ENCODE measurements at regions not wholly inside any gene's neighbourhood (a gene's known extent, or its start where the extent isn't known, plus 50 kb on each side); places are given as distances from the start of the nearest gene placed in this dataset.

DNA sequence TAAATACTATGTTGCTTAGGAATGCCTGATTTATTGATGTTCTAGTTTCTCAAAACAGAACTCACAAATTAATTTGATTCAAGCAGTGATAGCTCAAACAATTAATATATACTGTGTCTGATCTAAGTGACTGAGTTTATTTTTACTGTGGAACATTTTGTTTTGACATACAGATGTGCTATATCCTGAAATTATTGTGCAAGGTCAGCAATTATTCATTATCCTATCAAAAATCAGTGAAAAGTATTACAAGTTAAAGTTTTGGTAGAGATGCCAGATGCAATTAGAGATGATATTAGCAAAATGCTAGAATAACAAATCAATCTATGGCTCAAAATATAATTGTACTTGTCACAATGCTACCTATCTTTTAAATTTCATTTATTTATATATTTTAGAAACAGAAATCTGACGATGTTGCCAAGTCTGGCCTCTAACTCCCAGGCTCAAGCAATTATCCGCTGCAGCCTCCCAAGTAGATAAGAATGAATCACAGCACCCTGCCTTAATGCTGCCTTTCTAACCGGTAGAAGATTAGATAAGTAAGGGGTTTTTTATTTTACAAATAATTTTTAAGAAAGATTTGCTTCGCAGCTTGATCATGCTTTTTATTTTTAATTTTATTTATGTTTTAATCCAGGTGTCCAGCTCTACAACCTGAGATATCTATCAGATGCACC is 825.5 kb upstream of the NDST4 start:
- Histone ChIP-seq H3K4me1 (ENCODE audit: control insufficient read depth, insufficient read depth, low read length, unreplicated experiment) (no peaks in the 10 kb centered on the region), H3K79me2 (ENCODE audit: control insufficient read depth, insufficient read depth, low read length, unreplicated experiment) (no peaks in the 10 kb centered on the region), H2AFZ (ENCODE audit: low read length, unreplicated experiment) (no peak overlapping the region), H3K27ac (ENCODE audit: low read depth, low read length) (no peak overlapping the region), H3K27me3 (ENCODE audit: insufficient read depth, low read length) (no peaks in the 10 kb centered on the region), H3K4me3 (ENCODE audit: low read depth, low read length) (no peak overlapping the region), H3K36me3 (ENCODE audit: insufficient read depth, low read length) (no peaks in the 10 kb centered on the region)

DNA sequence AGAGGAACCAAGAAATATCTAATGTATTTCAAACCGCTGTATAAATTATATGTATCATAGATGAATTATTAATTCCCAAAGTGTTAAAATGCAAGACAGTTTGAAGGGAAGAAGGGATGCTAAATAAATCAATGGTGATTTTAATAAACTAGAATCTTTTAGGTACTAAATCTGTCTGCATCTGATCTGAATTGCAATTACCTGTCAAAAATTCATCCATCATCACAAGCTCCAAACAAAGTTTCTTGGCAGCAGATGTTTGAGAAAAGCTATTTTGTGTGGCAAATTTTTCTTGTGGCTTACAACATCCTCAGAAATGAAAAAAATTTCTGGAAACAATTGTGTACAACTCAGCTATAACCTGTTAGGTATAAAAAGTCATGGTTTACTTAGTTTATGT is 816.0 kb upstream of the NDST4 start:
- Histone ChIP-seq H3K4me1 (ENCODE audit: control insufficient read depth, insufficient read depth, low read length, unreplicated experiment) (no peaks in the 10 kb centered on the region), H3K27me3 (ENCODE audit: insufficient read depth, low read length) (no peaks in the 10 kb centered on the region), H3K79me2 (ENCODE audit: control insufficient read depth, insufficient read depth, low read length, unreplicated experiment) (no peaks in the 10 kb centered on the region), H3K4me3 (ENCODE audit: low read depth, low read length) (no peak overlapping the region), H3K27ac (ENCODE audit: low read depth, low read length) (no peak overlapping the region), H3K36me3 (ENCODE audit: insufficient read depth, low read length) (no peaks in the 10 kb centered on the region), H2AFZ (ENCODE audit: low read length, unreplicated experiment) (no peak overlapping the region)

DNA sequence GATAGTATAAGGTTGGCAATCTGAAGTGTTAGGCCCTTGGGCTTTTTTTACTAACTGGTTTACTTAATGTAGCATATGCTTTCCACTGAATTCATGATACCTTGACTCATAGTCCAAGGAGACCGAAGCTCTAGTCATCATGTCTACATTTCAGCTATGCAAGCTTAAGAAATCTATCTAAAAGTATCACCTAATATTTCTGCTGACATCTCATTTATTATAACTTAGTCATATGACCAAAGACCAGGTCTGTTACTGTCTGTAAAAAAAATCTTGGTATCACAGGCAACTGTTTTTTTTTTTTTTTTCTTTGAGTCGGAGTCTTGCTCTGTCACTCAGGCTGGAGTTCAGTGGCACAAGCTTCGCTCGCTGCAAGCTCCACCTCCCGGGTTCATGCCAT is 814.0 kb upstream of the NDST4 start:
- H3K4me1 ChIP-seq (ENCODE audit: control insufficient read depth, insufficient read depth, low read length, unreplicated experiment) = no peaks in the 10 kb centered on the region
- no peaks in the 10 kb centered on the region for H3K27me3 ChIP-seq (ENCODE audit: insufficient read depth, low read length)
- H3K27ac ChIP-seq (ENCODE audit: low read depth, low read length) = no peak overlapping the region
- H3K79me2 ChIP-seq (ENCODE audit: control insufficient read depth, insufficient read depth, low read length, unreplicated experiment) = no peaks in the 10 kb centered on the region
- H2AFZ ChIP-seq (ENCODE audit: low read length, unreplicated experiment) = no peak overlapping the region
- no peaks in the 10 kb centered on the region for H3K36me3 ChIP-seq (ENCODE audit: insufficient read depth, low read length)
- no peak overlapping the region for H3K4me3 ChIP-seq (ENCODE audit: low read depth, low read length)

- H3K36me3 ChIP-seq (ENCODE audit: insufficient read depth, low read length) = no peaks in the 10 kb centered on the region
- no peaks in the 10 kb centered on the region for H3K79me2 ChIP-seq (ENCODE audit: control insufficient read depth, insufficient read depth, low read length, unreplicated experiment)
- H3K4me3 ChIP-seq (ENCODE audit: low read depth, low read length) = no peak overlapping the region
- H3K27ac ChIP-seq (ENCODE audit: low read depth, low read length) = no peak overlapping the region
- H2AFZ ChIP-seq (ENCODE audit: low read length, unreplicated experiment) = no peak overlapping the region
- H3K27me3 ChIP-seq (ENCODE audit: insufficient read depth, low read length) = no peaks in the 10 kb centered on the region
- H3K4me1 ChIP-seq (ENCODE audit: control insufficient read depth, insufficient read depth, low read length, unreplicated experiment) = no peaks in the 10 kb centered on the region
Observed at GRCh38 chr4:115923152-115923551, 809.7 kb upstream of the NDST4 start.

DNA sequence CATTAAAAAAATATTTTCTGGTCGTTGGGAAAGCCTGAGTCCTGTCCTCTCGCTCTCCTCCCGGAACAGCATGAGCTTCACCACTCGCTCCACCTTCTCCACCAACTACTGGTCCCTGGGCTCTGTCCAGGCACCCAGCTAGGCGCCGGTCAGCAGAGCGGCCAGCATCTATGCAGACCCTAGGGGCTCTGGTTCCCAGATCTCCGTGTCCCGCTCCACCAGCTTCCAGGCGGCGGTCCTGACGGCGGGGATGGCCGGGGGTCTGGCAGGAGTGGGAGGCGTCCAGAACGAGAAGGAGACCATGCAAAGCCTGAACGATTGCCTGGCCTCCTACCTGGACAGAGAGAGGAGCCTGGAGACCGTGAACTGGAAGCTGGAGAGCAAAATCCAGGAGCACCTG is 807.2 kb upstream of the NDST4 start:
- H3K36me3 ChIP-seq (ENCODE audit: insufficient read depth, low read length) = no peaks in the 10 kb centered on the region

DNA sequence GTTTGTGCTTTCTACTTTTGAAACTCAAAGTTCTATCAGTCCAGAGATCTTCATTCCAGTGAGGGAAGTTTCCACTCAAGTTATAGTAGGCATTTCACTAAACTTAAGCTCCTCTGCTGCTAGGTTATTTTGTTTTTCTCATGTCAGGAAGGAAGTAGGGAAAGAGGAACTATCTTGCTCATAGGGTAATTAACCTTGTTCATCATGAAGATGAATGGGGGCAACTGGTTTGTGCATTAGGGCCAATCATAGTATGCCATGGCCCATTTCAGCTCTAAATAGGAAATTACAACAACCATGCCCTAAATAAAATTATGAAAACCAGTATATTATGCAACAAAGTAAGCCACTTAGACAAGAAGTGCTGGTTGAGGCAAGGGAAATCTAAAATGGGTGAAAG is 804.7 kb upstream of the NDST4 start:
- Histone ChIP-seq H3K4me1 (ENCODE audit: control insufficient read depth, insufficient read depth, low read length, unreplicated experiment) (no peaks in the 10 kb centered on the region), H3K4me3 (ENCODE audit: low read depth, low read length) (no peak overlapping the region), H2AFZ (ENCODE audit: low read length, unreplicated experiment) (no peak overlapping the region), H3K79me2 (ENCODE audit: control insufficient read depth, insufficient read depth, low read length, unreplicated experiment) (no peaks in the 10 kb centered on the region), H3K27ac (ENCODE audit: low read depth, low read length) (no peak overlapping the region), H3K36me3 (ENCODE audit: insufficient read depth, low read length) (no peaks in the 10 kb centered on the region), H3K27me3 (ENCODE audit: insufficient read depth, low read length) (no peaks in the 10 kb centered on the region)

More for the DNA sequence above, 807.2 kb upstream of the NDST4 start:
- H2AFZ ChIP-seq (ENCODE audit: low read length, unreplicated experiment) = no peak overlapping the region
- H3K4me3 ChIP-seq (ENCODE audit: low read depth, low read length) = no peak overlapping the region
- H3K79me2 ChIP-seq (ENCODE audit: control insufficient read depth, insufficient read depth, low read length, unreplicated experiment) = no peaks in the 10 kb centered on the region
- H3K27me3 ChIP-seq (ENCODE audit: insufficient read depth, low read length) = no peaks in the 10 kb centered on the region
- no peaks in the 10 kb centered on the region for H3K4me1 ChIP-seq (ENCODE audit: control insufficient read depth, insufficient read depth, low read length, unreplicated experiment)
- H3K27ac ChIP-seq (ENCODE audit: low read depth, low read length) = no peak overlapping the region

DNA sequence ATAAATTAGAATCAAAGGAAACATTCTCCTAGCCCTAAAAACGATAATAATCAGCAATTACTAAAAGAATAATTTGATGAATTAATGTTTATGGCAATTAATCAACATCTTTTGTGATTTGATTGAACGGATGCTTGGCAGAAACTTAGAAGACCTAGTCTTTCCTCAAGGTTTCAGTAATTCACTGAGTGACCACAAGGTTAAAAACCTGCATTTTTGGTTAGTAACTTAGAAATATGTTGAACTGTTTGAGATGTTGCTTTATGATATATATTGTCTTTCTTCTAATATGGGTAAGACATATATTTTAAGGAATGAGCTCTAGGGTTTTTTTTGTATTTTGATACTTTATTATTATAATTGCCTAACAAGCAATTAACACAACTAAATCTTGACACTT is 793.0 kb upstream of the NDST4 start:
- H3K79me2 ChIP-seq (ENCODE audit: control insufficient read depth, insufficient read depth, low read length, unreplicated experiment) = no peaks in the 10 kb centered on the region
- H3K4me1 ChIP-seq (ENCODE audit: control insufficient read depth, insufficient read depth, low read length, unreplicated experiment) = no peaks in the 10 kb centered on the region
- H3K4me3 ChIP-seq (ENCODE audit: low read depth, low read length) = no peak overlapping the region
- no peak overlapping the region for H3K27ac ChIP-seq (ENCODE audit: low read depth, low read length)
- H3K36me3 ChIP-seq (ENCODE audit: insufficient read depth, low read length) = no peaks in the 10 kb centered on the region
- no peak overlapping the region for H2AFZ ChIP-seq (ENCODE audit: low read length, unreplicated experiment)
- H3K27me3 ChIP-seq (ENCODE audit: insufficient read depth, low read length) = no peaks in the 10 kb centered on the region

DNA sequence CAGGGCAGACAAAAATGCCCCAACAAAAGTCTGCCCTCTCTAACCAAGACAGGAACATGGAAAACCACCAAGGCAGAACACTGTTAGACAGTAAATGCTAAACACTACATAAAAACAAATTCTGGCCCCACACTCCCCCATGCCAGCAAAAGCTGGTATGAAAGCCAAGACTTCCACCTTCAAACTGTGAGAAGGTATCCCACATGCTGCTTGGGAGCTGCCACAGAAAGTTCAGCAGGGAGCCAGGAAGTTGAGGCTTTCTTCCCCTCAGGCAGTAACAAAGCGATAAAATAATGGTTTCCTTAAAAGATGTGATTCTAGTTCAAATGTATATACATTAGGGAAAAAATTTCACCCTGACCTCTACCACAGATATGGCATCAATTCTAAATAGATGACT is 770.4 kb upstream of the NDST4 start:
- Histone ChIP-seq H3K4me1 (ENCODE audit: control insufficient read depth, insufficient read depth, low read length, unreplicated experiment) (no peaks in the 10 kb centered on the region), H3K27ac (ENCODE audit: low read depth, low read length) (no peak overlapping the region), H3K36me3 (ENCODE audit: insufficient read depth, low read length) (no peaks in the 10 kb centered on the region), H2AFZ (ENCODE audit: low read length, unreplicated experiment) (no peak overlapping the region), H3K79me2 (ENCODE audit: control insufficient read depth, insufficient read depth, low read length, unreplicated experiment) (no peaks in the 10 kb centered on the region), H3K4me3 (ENCODE audit: low read depth, low read length) (no peak overlapping the region), H3K27me3 (ENCODE audit: insufficient read depth, low read length) (no peaks in the 10 kb centered on the region)

GRCh38 chr4:115883231-115883630 is 769.8 kb upstream of the NDST4 start:
- H3K27me3 ChIP-seq (ENCODE audit: insufficient read depth, low read length) = no peaks in the 10 kb centered on the region
- H2AFZ ChIP-seq (ENCODE audit: low read length, unreplicated experiment) = no peak overlapping the region
- no peaks in the 10 kb centered on the region for H3K79me2 ChIP-seq (ENCODE audit: control insufficient read depth, insufficient read depth, low read length, unreplicated experiment)
- H3K36me3 ChIP-seq (ENCODE audit: insufficient read depth, low read length) = no peaks in the 10 kb centered on the region
- no peak overlapping the region for H3K27ac ChIP-seq (ENCODE audit: low read depth, low read length)
- H3K4me3 ChIP-seq (ENCODE audit: low read depth, low read length) = no peak overlapping the region
- no peaks in the 10 kb centered on the region for H3K4me1 ChIP-seq (ENCODE audit: control insufficient read depth, insufficient read depth, low read length, unreplicated experiment)

DNA sequence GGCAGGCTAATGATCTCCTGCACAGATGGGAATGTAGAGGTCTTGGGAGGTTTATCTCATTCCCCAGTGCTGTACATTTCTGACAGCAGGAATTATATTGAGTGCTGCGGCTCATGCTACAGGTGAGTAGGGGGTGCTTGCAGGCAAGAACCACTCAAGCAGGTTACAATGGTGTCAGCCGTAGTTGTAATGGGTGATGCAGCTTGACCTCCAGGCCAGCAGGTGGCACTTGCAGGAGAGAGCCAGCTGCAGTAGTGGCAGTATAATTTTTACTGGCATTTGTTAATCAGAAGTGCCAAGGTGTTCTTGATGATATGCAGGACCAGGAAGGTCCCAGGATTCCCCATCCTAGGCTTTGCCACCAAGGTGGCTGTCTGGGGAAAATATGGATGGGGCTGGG is 759.6 kb upstream of the NDST4 start:
- no peak overlapping the region for H3K27ac ChIP-seq (ENCODE audit: low read depth, low read length)
- no peaks in the 10 kb centered on the region for H3K79me2 ChIP-seq (ENCODE audit: control insufficient read depth, insufficient read depth, low read length, unreplicated experiment)
- H2AFZ ChIP-seq (ENCODE audit: low read length, unreplicated experiment) = no peak overlapping the region
- H3K4me1 ChIP-seq (ENCODE audit: control insufficient read depth, insufficient read depth, low read length, unreplicated experiment) = no peaks in the 10 kb centered on the region
- H3K4me3 ChIP-seq (ENCODE audit: low read depth, low read length) = no peak overlapping the region
- H3K36me3 ChIP-seq (ENCODE audit: insufficient read depth, low read length) = no peaks in the 10 kb centered on the region
- H3K27me3 ChIP-seq (ENCODE audit: insufficient read depth, low read length) = no peaks in the 10 kb centered on the region

GRCh38 chr4:115871596-115871995 is 758.2 kb upstream of the NDST4 start:
- no peaks in the 10 kb centered on the region for H3K79me2 ChIP-seq (ENCODE audit: control insufficient read depth, insufficient read depth, low read length, unreplicated experiment)
- no peak overlapping the region for H3K27ac ChIP-seq (ENCODE audit: low read depth, low read length)
- no peak overlapping the region for H2AFZ ChIP-seq (ENCODE audit: low read length, unreplicated experiment)
- no peak overlapping the region for H3K4me3 ChIP-seq (ENCODE audit: low read depth, low read length)
- H3K36me3 ChIP-seq (ENCODE audit: insufficient read depth, low read length) = no peaks in the 10 kb centered on the region
- H3K27me3 ChIP-seq (ENCODE audit: insufficient read depth, low read length) = no peaks in the 10 kb centered on the region
- H3K4me1 ChIP-seq (ENCODE audit: control insufficient read depth, insufficient read depth, low read length, unreplicated experiment) = no peaks in the 10 kb centered on the region

Data from ACC112 (cell line).